Skeletal muscle cell (primary cell): ENCODE measurements at regions not wholly inside any gene's neighbourhood (a gene's known extent, or its start where the extent isn't known, plus 50 kb on each side); places are given as distances from the start of the nearest gene placed in this dataset.
A peak's percentile ranks its signal among the peaks of the same experiment; 100 is the strongest.

ENCODE experiments used
- DNase-seq: peaks from one replicate; pipeline ENCODE4 v3.0.0-alpha.2; 2010; ENCODE audit warnings: low read depth
- H3K4me3 ChIP-seq: 2 replicates; pipeline ENCODE4 v1.5.1; 2011; ENCODE audit warnings: low read depth, mild to moderate bottlenecking, control low read depth, low read length, moderate library complexity

DNA sequence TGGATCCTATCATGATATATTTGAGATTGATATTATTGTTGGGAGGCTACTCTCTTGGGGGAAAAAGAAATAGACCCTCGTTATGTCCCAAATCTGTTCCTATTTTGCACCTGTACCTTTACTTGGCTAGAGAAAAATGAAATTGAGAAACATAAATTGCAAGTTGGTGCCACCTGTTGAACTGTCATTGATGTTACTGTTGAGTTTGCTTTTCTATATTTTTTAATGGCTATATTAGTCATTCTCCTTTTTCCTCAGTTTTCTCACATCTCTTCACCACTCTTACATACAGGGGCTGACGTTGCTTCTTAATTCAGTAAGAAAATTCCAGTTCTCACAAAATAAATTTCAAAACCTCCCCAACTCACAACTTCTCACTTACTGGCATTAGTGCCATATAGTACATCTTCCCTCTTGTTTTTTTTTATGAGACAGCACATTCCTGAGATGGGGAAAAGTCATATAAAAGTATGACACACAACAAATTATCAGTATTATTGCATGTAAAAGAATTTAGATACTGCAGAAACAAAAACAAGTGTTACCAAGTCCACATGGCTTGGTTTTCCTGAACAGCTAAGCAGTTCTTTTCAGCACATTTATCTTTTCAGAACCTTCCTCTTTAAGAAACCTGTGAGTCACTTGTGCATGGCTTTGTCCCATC, 348.3 kb upstream of the DSEL start:
- no peak overlapping the region for H3K4me3 ChIP-seq
- peak; percentile 52 for DNase-seq

- DNase-seq = no peak
- no peak overlapping the region for H3K4me3 ChIP-seq
These were observed 345.5 kb upstream of the DSEL start for GRCh38 chr18:67862069-67862468.

- DNase-seq = no peak
- no peak overlapping the region for H3K4me3 ChIP-seq
These were observed 337.8 kb upstream of the DSEL start for GRCh38 chr18:67854340-67854739.

- no peak overlapping the region for H3K4me3 ChIP-seq
- DNase-seq = no peak
These were observed 330.0 kb upstream of the DSEL start for GRCh38 chr18:67846422-67847098.

DNA sequence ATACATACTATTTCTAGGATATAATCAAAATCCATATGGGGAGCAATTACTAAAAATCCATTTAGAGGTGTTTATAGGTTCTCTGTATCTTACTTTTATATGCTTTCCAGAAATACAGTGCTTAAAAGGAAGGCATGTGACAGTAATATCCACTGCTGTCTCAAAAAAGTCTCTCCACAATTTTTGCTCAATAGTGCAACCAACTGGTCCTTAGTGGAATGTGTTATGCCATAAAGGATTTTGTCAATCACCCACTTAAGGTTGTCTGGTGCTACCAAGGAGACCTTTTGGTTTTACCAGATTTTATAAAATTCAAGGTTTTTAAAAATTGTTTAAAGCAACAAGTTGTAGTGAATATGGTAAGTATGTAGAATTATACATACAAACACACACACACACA, 328.5 kb upstream of the DSEL start:
- no peak for DNase-seq
- no peak overlapping the region for H3K4me3 ChIP-seq

GRCh38 chr18:67840379-67840778, 323.9 kb upstream of the DSEL start:
- DNase-seq = no peak
- no peak overlapping the region for H3K4me3 ChIP-seq

GRCh38 chr18:67818432-67818831, 301.9 kb upstream of the DSEL start:
- no peak for DNase-seq
- no peak overlapping the region for H3K4me3 ChIP-seq

- no peak for DNase-seq
- no peak overlapping the region for H3K4me3 ChIP-seq
These were observed 298.8 kb upstream of the DSEL start for GRCh38 chr18:67815280-67815679.

- no peak for DNase-seq
These were observed 297.0 kb upstream of the DSEL start for GRCh38 chr18:67813380-67814028.

DNA sequence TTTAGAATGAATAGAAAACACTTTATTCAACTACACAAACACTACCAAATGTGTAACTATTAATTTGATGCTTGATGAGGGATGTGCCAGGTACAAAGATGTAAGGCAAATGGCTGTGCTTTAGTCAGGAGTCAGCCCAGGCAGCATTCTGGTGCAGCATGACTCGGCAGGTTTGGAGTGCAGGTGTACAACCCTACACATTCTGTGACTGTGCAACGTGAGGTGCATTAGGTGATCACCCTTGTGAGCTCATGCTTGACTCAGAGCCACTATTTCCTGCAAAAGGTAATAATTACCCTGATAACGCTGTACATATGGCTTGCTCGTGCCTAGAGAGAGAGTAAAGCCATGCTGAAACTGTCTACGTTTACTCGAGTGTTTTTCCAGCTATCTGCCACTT, 288.7 kb upstream of the DSEL start:
- no peak overlapping the region for H3K4me3 ChIP-seq
- DNase-seq = no peak

More at GRCh38 chr18:67813380-67814028, 297.0 kb upstream of the DSEL start:
- H3K4me3 ChIP-seq = no peak overlapping the region

GRCh38 chr18:67794521-67794920, 278.0 kb upstream of the DSEL start:
- DNase-seq = no peak
- H3K4me3 ChIP-seq = no peak overlapping the region

DNA sequence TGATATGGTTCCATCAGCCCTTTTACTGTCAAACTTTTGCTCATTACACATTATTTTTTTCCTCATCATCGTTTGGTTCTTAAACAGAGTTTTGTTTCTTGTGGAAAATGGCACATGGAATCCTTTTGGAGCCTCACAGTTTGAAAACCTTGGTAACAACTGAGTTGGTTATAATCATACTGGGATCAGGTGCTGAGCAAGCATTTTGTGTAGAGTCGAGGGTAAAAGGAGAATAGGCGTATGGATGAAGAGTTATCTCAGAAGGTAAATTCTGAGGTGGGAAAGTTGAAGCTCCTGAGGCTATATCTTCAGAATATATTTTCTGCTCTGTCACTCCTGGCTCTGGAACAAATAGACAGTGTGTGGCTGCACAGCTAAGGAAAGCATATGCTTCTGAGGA, 274.0 kb upstream of the DSEL start:
- H3K4me3 ChIP-seq = no peak overlapping the region
- DNase-seq = no peak

DNA sequence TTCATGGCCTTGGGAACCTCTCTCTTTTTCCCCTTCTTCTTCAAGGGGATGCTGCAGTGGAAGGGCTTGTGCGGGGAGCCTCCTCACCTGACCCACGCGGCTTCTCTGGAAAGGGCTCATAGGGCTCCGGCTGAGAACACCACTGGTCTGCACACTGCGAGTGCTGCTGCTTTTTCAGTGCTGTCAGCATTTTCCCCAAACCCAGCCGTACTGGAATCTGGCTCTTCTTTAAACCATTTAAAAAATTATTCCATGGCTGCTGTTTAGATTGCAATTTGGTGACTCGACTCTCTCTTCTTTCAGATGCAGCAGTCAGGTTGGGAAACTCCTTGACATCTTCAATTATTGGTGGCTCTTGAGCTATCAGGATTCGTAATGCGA, 272.6 kb upstream of the DSEL start:
- no peak overlapping the region for H3K4me3 ChIP-seq
- DNase-seq = no peak

GRCh38 chr18:67788310-67789164, 272.0 kb upstream of the DSEL start:
- H3K4me3 ChIP-seq = no peak overlapping the region
- DNase-seq = no peak

GRCh38 chr18:67783196-67783946, 266.9 kb upstream of the DSEL start:
- DNase-seq = peak; percentile 86
- H3K4me3 ChIP-seq = no peak overlapping the region

- H3K4me3 ChIP-seq = no peak overlapping the region
- no peak for DNase-seq
These were observed 261.5 kb upstream of the DSEL start for GRCh38 chr18:67778016-67778415.

GRCh38 chr18:67776929-67777328, 260.4 kb upstream of the DSEL start:
- no peak overlapping the region for H3K4me3 ChIP-seq
- no peak for DNase-seq

DNA sequence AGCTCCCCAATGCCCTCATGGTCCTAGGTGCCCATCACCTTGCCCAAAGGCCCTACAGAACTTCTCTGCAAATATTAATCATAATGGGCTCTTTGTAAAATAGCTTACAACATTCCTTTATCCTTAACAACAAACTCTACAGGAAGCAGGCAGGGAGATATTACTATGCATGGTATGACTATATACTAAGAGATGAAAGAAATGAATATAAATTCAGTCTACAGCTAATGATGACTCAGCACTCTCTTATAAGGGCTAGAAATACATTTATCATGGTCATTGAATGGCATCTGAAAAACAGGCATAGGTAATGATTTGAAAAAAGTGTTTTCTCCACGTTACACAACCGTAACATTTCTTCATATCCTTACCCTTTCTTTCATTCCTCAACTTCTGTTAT, 254.8 kb upstream of the DSEL start:
- no peak for DNase-seq
- H3K4me3 ChIP-seq = no peak overlapping the region

- no peak for DNase-seq
- no peak overlapping the region for H3K4me3 ChIP-seq
These were observed 254.0 kb upstream of the DSEL start for GRCh38 chr18:67770520-67770919.
